ENCODE measurements at regions not wholly inside any gene's neighbourhood (a gene's known extent, or its start where the extent isn't known, plus 50 kb on each side); places are given as distances from the start of the nearest gene placed in this dataset.

DNA sequence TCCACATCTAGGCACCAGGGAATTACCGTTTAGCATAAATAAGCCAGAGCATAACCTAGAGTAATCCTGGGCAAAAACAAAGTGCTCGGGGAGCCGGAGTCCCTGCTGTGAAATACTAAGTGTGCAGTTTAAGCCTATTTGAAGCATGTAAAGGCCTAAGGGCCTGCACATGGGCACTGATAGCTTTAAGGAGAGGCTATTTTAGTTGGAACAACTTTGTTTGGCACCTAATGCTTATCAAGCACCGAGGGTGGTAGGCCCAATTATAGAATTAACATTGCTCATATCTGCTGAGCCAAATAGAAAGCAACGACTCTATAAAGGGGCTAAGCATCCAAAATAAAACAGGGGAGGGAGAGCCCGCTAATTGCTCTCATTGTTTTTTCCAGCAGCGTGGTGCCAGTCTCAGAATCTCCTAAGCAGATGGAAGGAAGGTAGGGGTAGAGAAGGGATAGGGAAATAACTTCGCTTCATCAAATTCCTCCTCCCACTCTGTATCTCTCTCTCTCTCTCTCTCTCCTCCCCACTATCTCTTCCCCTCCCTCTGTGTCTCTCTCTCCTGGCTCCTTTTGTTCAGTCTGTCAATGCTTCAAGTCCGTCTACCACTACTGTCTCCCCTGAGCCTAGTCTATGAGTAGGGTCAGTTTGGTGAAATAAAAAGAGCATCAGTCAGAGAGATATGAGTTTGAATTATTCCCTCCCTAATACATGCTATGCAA lies 292.8 kb downstream of the NXPE2 start:
- no peak for TF ChIP-seq EZH2phosphoT487 (conservative IDR thresholded peaks at IDR 0.05; ENCODE audit: low read length)
- TF ChIP-seq, protein P1, sequence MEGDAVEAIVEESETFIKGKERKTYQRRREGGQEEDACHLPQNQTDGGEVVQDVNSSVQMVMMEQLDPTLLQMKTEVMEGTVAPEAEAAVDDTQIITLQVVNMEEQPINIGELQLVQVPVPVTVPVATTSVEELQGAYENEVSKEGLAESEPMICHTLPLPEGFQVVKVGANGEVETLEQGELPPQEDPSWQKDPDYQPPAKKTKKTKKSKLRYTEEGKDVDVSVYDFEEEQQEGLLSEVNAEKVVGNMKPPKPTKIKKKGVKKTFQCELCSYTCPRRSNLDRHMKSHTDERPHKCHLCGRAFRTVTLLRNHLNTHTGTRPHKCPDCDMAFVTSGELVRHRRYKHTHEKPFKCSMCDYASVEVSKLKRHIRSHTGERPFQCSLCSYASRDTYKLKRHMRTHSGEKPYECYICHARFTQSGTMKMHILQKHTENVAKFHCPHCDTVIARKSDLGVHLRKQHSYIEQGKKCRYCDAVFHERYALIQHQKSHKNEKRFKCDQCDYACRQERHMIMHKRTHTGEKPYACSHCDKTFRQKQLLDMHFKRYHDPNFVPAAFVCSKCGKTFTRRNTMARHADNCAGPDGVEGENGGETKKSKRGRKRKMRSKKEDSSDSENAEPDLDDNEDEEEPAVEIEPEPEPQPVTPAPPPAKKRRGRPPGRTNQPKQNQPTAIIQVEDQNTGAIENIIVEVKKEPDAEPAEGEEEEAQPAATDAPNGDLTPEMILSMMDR (IDR thresholded peaks at IDR 0.05; ENCODE audit: insufficient read depth, low read length, poor library complexity, severe bottlenecking): no peak
- H3K9me2 ChIP-seq (replicated peaks; ENCODE audit: insufficient read depth, low read length): no peaks in the 10 kb centered on the region
- H3K9ac ChIP-seq (ENCODE audit: low read length): no peak overlapping the region
- no peaks in the 10 kb centered on the region for H3K36me3 ChIP-seq (ENCODE audit: low read length)
- H3K27ac ChIP-seq (ENCODE audit: low read depth, low read length): no peak overlapping the region
- H4K20me1 ChIP-seq (ENCODE audit: low read depth, low read length): no peaks in the 10 kb centered on the region
- no peak overlapping the region for H3K4me3 ChIP-seq (ENCODE audit: insufficient read depth, low read length, poor library complexity, severe bottlenecking)
- H3K27me3 ChIP-seq (ENCODE audit: low read length): no peaks in the 10 kb centered on the region
- H2AFZ ChIP-seq (ENCODE audit: low read depth, low read length, severe bottlenecking): no peak overlapping the region
- H3F3A ChIP-seq (ENCODE audit: insufficient read depth): no peaks in the 10 kb centered on the region
- H3K9me3 ChIP-seq (ENCODE audit: insufficient read depth, low read length): no peaks in the 10 kb centered on the region
- no peaks in the 10 kb centered on the region for H3K79me2 ChIP-seq (ENCODE audit: insufficient read depth, low read length)
- no peak overlapping the region for H3K4me2 ChIP-seq (ENCODE audit: low read depth, low read length, poor library complexity, severe bottlenecking)

DNA sequence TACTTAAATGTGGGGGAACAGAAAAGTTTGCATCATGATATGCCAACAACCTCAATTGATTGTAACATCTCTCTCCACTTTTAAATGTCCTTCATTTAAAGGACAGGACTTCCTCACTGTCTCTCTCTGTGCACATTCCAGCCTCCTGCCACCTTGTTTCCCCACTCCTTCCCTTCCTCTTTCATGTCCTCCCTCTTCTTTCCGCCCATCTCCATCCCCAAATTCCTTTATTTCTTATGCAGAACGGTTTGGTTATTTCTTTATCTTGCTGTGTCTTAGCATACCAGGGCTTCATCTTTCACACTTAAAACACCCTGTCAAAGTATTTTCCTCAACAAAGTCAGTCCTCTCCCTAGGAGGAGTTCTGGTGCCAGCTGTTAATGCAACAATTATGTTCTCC lies 293.8 kb downstream of the NXPE2 start:
- Histone ChIP-seq H3K79me2 (ENCODE audit: insufficient read depth, low read length) (no peaks in the 10 kb centered on the region), H4K20me1 (ENCODE audit: low read depth, low read length) (no peaks in the 10 kb centered on the region), H3K27ac (ENCODE audit: low read depth, low read length) (no peak overlapping the region), H3K9me2 (replicated peaks; ENCODE audit: insufficient read depth, low read length) (no peaks in the 10 kb centered on the region), H3F3A (ENCODE audit: insufficient read depth) (no peaks in the 10 kb centered on the region), H3K9ac (ENCODE audit: low read length) (no peak overlapping the region), H3K4me3 (ENCODE audit: insufficient read depth, low read length, poor library complexity, severe bottlenecking) (no peak overlapping the region), H3K4me2 (ENCODE audit: low read depth, low read length, poor library complexity, severe bottlenecking) (no peak overlapping the region), H3K9me3 (ENCODE audit: insufficient read depth, low read length) (no peaks in the 10 kb centered on the region), H2AFZ (ENCODE audit: low read depth, low read length, severe bottlenecking) (no peak overlapping the region), H3K27me3 (ENCODE audit: low read length) (no peaks in the 10 kb centered on the region), H3K36me3 (ENCODE audit: low read length) (no peaks in the 10 kb centered on the region)
- TF ChIP-seq, protein P1 (IDR thresholded peaks at IDR 0.05; ENCODE audit: insufficient read depth, low read length, poor library complexity, severe bottlenecking): no peak
- no peak for TF ChIP-seq EZH2phosphoT487 (conservative IDR thresholded peaks at IDR 0.05; ENCODE audit: low read length)

DNA sequence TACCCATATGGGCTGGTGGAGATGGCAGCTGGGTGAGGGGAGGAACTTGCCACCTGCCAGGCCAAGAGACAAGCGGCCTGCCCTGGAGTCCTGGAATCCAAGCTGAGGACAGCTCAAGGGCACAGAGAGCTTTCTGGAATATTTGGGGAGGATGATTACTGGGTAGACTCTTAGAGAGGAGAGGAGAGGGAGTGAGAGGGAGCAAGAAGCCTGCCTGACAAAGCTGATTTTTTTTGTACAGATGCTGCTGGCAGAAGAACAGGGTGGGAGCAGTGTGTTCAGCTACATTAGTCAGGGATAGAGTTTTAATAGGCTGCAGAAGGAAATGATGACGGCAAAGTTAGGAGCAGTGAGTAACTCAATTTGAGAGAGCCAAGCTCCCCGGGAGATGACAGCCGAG lies 299.3 kb downstream of the NXPE2 start:
- H3K4me3 ChIP-seq (ENCODE audit: insufficient read depth, low read length, poor library complexity, severe bottlenecking): no peak overlapping the region
- H3K27ac ChIP-seq (ENCODE audit: low read depth, low read length): no peak overlapping the region
- H3K9ac ChIP-seq (ENCODE audit: low read length): no peak overlapping the region
- H3K36me3 ChIP-seq (ENCODE audit: low read length): no peaks in the 10 kb centered on the region
- no peaks in the 10 kb centered on the region for H3F3A ChIP-seq (ENCODE audit: insufficient read depth)
- no peak overlapping the region for H3K4me2 ChIP-seq (ENCODE audit: low read depth, low read length, poor library complexity, severe bottlenecking)
- H3K79me2 ChIP-seq (ENCODE audit: insufficient read depth, low read length): no peaks in the 10 kb centered on the region
- TF ChIP-seq EZH2phosphoT487 (conservative IDR thresholded peaks at IDR 0.05; ENCODE audit: low read length): no peak
- TF ChIP-seq, protein P1 (IDR thresholded peaks at IDR 0.05; ENCODE audit: insufficient read depth, low read length, poor library complexity, severe bottlenecking): no peak
- H4K20me1 ChIP-seq (ENCODE audit: low read depth, low read length): no peaks in the 10 kb centered on the region
- H3K9me3 ChIP-seq (ENCODE audit: insufficient read depth, low read length): no peaks in the 10 kb centered on the region
- H3K9me2 ChIP-seq (replicated peaks; ENCODE audit: insufficient read depth, low read length): no peaks in the 10 kb centered on the region
- H3K27me3 ChIP-seq (ENCODE audit: low read length): no peaks in the 10 kb centered on the region
- no peak overlapping the region for H2AFZ ChIP-seq (ENCODE audit: low read depth, low read length, severe bottlenecking)

Data from SU-DHL-6 (cell line).